Heart left ventricle (tissue), 16 donors: ENCODE measurements at regions not wholly inside any gene's neighbourhood (a gene's known extent, or its start where the extent isn't known, plus 50 kb on each side); places are given as distances from the start of the nearest gene placed in this dataset.

Experiments
- ATAC-seq, 4 donors: fragments of 200-7000 bp; cut with Tn5 transposase; one replicate each; pipeline ENCODE4 v1.9.1; 2020 to 2022; ENCODE audit warnings: moderate library complexity in 4 of 4, mild to moderate bottlenecking in 3 of 4, moderate number of reproducible peaks in 1 of 4
- DNase-seq, 5 donors: peaks; one replicate each; pipeline ENCODE4 v3.0.0-alpha.2; 2020
- H3K27ac ChIP-seq, 12 donors: fragments of 200-600 bp; sonication (generic) in 4 of 12; one replicate each; pipeline versions ENCODE4 v1.5.0 to v1.8.0; 2016 to 2022; ENCODE audit warnings: mild to moderate bottlenecking in 2 of 12
- H3K27me3 ChIP-seq, 9 donors: fragments of 200-600 bp; sonication (generic) in 2 of 9; one replicate each; pipeline versions ENCODE4 v1.5.1 to v1.8.0; 2016 to 2022; ENCODE audit warnings: mild to moderate bottlenecking in 3 of 9
- H3K36me3 ChIP-seq, 9 donors: fragments of 200-600 bp; sonication (generic) in 2 of 9; one replicate each; pipeline versions ENCODE4 v1.5.0 to v1.8.0; 2018 to 2022; ENCODE audit warnings: mild to moderate bottlenecking in 2 of 9
- H3K4me1 ChIP-seq, 12 donors: fragments of 200-600 bp; sonication (generic) in 4 of 12; one replicate each; pipeline versions ENCODE4 v1.5.0 to v1.8.0; 2016 to 2022; ENCODE audit warnings: mild to moderate bottlenecking in 3 of 12
- H3K4me3 ChIP-seq, 12 donors: fragments of 200-600 bp; sonication (generic) in 4 of 12; one replicate each; pipeline versions ENCODE4 v1.5.0 to v1.8.0; 2017 to 2022; ENCODE audit warnings: mild to moderate bottlenecking in 9 of 12, moderate library complexity in 4 of 12
- H3K9me3 ChIP-seq, 12 donors: fragments of 200-600 bp; sonication (generic) in 4 of 12; one replicate each; pipeline versions ENCODE4 v1.5.0 to v1.8.0; 2016 to 2022; ENCODE audit warnings: mild to moderate bottlenecking in 1 of 12
- CTCF ChIP-seq, 12 donors: fragments of 200-600 bp; sonication (generic) in 4 of 12; IDR thresholded peaks; one replicate each; pipeline versions ENCODE4 v1.5.0 to v1.8.0; 2018 to 2022; ENCODE audit warnings: antibody characterized with exemption in 12 of 12, mild to moderate bottlenecking in 5 of 12
- POLR2A ChIP-seq, 2 donors: fragments of 450-650 bp; IDR thresholded peaks; one replicate each; pipeline ENCODE4 v1.6.1; 2017; ENCODE audit warnings: antibody characterized with exemption in 2 of 2, mild to moderate bottlenecking in 2 of 2, moderate library complexity in 2 of 2
- WGBS, 4 donors: extraction: QIAGEN DNeasy Blood & Tissue Kit in 2 of 4; methylation state at CpG; one replicate each; pipeline versions ENCODE4 v1.1.5 to v1.1.7; 2013 to 2018; 5-methylcytosine and 5-hydroxymethylcytosine counted together
- intact Hi-C, 10 donors: fragments of 100-400 bp; cut with DNase I; formaldehyde crosslinking; loops; one replicate each; pipeline versions ENCODE4 v1.11.1 to v1.14.2; 2022
- donor health status: ischemic (EF 13 %, LVEDD 7.1; RV severe dilation, severe dysfunction).
- donor health status: healthy with polysubstance abuse.
- donor health status: DM: no; HTN: yes; CAD: no.
- donor health status: DM: no; HTN: no; CAD: no.
- donor health status: ischemic (EF 25% LVEDD 6.9; RV normal size, moderate dysfunction).
- donor health status: ischemic (EF 25% LVEDD 5.7; RV mildly dilated, moderate dysfunction).
- donor health status: healthy.
- donor health status: DM: yes; HTN: yes; CAD: no.
- donor health status: ischemic (EF 35%, LVEDD 5.7; RV mildly dilated, moderate dysfunction).
- donor health status: nonischemic (EF 11% LVEDD 7.7; RV severe dilation, severe dysfunction).
- donor health status: DM: yes; HTN: yes; CAD: no.
- donor health status: PGD.
- donor health status: ischemic (EF 29% LVEDD 5.4; RV normal size, mild dysfunction).
- donor health status: nonischemic (EF 23%, LVEDD 6.1; RV moderate dilation, normal function).

GRCh38 chr3:192013110-192013509 is 552.1 kb downstream of the PYDC2 start:
- Histone ChIP-seq H3K9me3 (peaks cover 0 to 15% (median 0%) of the 10 kb centered on the region in 12 donors), H3K4me1 (no peaks in the 10 kb centered on the region), H3K36me3 (no peaks in the 10 kb centered on the region), H3K4me3 (no peak overlapping the region), H3K27ac (no peak overlapping the region), H3K27me3 (no peaks in the 10 kb centered on the region)
- 76 to 88% (median 80%) methylated on average over 1 of the region's 1 CpG for WGBS, 4 donors
- no peak for DNase-seq
- no peak for ATAC-seq
- no peak for TF ChIP-seq CTCF (IDR thresholded peaks at IDR 0.05)
- TF ChIP-seq POLR2A (IDR thresholded peaks at IDR 0.05): no peak
- intact Hi-C loops: no loop called here

GRCh38 chr3:192022412-192022811 is 561.4 kb downstream of the PYDC2 start:
- intact Hi-C loops: no loop called here
- H3K27me3 ChIP-seq: no peaks in the 10 kb centered on the region
- H3K4me3 ChIP-seq: no peak overlapping the region
- 58 to 74% (median 60%) methylated on average over 2 of the region's 2 CpGs for WGBS, 4 donors
- no peak overlapping the region for H3K27ac ChIP-seq
- ATAC-seq (no peak), DNase-seq (no peak)
- H3K4me1 ChIP-seq: peaks cover 0 to 3% (median 0%) of the 10 kb centered on the region in 12 donors
- peaks cover 0 to 16% (median 0%) of the 10 kb centered on the region in 12 donors for H3K9me3 ChIP-seq
- TF ChIP-seq CTCF (IDR thresholded peaks at IDR 0.05) (no peak), POLR2A (IDR thresholded peaks at IDR 0.05) (no peak)
- no peaks in the 10 kb centered on the region for H3K36me3 ChIP-seq

GRCh38 chr3:192024751-192025150 is 563.8 kb downstream of the PYDC2 start:
- peaks cover 0 to 1% (median 0%) of the 10 kb centered on the region in 12 donors for H3K9me3 ChIP-seq

GRCh38 chr3:192026661-192027060 is 565.7 kb downstream of the PYDC2 start:
- ATAC-seq (no peak), DNase-seq (no peak)
- no peak overlapping the region for H3K4me3 ChIP-seq
- H3K27ac ChIP-seq: no peak overlapping the region
- no peaks in the 10 kb centered on the region for H3K36me3 ChIP-seq
- no peaks in the 10 kb centered on the region for H3K9me3 ChIP-seq
- TF ChIP-seq POLR2A (IDR thresholded peaks at IDR 0.05) (no peak), CTCF (IDR thresholded peaks at IDR 0.05) (no peak)
- H3K4me1 ChIP-seq: peaks cover 0 to 3% (median 0%) of the 10 kb centered on the region in 12 donors
- WGBS, 4 donors: 87 to 98% (median 92%) methylated on average over 2 of the region's 2 CpGs
- intact Hi-C loops: no loop called here
- no peaks in the 10 kb centered on the region for H3K27me3 ChIP-seq

More at GRCh38 chr3:192024751-192025150, 563.8 kb downstream of the PYDC2 start:
- H3K4me3 ChIP-seq: no peak overlapping the region
- H3K27ac ChIP-seq: no peak overlapping the region
- ATAC-seq (no peak), DNase-seq (no peak)
- no peaks in the 10 kb centered on the region for H3K36me3 ChIP-seq
- H3K27me3 ChIP-seq: no peaks in the 10 kb centered on the region
- H3K4me1 ChIP-seq: peaks cover 0 to 3% (median 0%) of the 10 kb centered on the region in 12 donors
- 66 to 75% (median 70%) methylated on average over 1 of the region's 1 CpG for WGBS, 4 donors
- intact Hi-C loops: no loop called here
- no peak for TF ChIP-seq CTCF (IDR thresholded peaks at IDR 0.05)
- no peak for TF ChIP-seq POLR2A (IDR thresholded peaks at IDR 0.05)
